ENCODE measurements at regions not wholly inside any gene's neighbourhood (a gene's known extent, or its start where the extent isn't known, plus 50 kb on each side); places are given as distances from the start of the nearest gene placed in this dataset.

DNA sequence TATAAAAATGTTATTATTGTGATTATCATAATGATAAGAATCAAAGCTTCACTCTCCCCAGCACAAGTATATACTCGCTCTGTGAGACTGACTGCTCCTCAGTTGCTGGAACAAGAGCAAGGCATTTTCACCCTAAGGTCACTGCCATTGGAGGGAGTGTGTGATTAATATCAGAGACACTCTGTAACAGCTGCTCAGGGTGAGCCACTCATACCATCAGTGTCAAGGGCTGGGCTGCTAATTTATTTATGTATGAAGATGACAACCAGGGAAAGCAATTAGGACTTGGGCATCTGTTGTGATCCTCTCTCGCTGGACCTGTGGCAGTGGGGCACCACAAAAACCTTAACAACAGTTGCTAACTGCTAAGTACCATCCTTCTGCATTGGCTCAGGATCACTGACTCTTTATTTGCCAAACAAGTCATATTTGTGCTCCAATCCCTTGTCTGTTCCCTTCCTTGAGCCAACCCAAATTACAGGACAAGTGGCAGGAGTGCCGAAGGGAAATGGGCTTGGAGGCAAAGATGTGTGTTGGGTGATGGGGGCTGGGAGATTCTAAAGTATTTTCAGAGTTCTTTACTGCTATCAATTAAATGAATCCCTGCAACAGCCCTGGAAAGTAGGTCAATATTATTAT lies 297.5 kb upstream of the STT3B start:
- TF ChIP-seq, protein P1, sequence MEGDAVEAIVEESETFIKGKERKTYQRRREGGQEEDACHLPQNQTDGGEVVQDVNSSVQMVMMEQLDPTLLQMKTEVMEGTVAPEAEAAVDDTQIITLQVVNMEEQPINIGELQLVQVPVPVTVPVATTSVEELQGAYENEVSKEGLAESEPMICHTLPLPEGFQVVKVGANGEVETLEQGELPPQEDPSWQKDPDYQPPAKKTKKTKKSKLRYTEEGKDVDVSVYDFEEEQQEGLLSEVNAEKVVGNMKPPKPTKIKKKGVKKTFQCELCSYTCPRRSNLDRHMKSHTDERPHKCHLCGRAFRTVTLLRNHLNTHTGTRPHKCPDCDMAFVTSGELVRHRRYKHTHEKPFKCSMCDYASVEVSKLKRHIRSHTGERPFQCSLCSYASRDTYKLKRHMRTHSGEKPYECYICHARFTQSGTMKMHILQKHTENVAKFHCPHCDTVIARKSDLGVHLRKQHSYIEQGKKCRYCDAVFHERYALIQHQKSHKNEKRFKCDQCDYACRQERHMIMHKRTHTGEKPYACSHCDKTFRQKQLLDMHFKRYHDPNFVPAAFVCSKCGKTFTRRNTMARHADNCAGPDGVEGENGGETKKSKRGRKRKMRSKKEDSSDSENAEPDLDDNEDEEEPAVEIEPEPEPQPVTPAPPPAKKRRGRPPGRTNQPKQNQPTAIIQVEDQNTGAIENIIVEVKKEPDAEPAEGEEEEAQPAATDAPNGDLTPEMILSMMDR (IDR thresholded peaks at IDR 0.05): no peak
- no peak for TF ChIP-seq POLR2A (IDR thresholded peaks at IDR 0.05)
